A673 (cell line): ENCODE measurements at regions not wholly inside any gene's neighbourhood (a gene's known extent, or its start where the extent isn't known, plus 50 kb on each side); places are given as distances from the start of the nearest gene placed in this dataset.

Experiments
- EZH2 ChIP-seq: fragments of 200-600 bp; sonication (generic); IDR thresholded peaks from 2 replicates; pipeline ENCODE4 v1.6.1; 2017; ENCODE audit warnings: borderline replicate concordance, low read depth, mild to moderate bottlenecking, mixed read lengths, antibody characterized with exemption, low read length; ENCODE audit not compliant: poor library complexity, severe bottlenecking
- TF ChIP-seq, protein P1 (sequence below): fragments of 300-800, 200-600 bp; sonication (generic); conservative IDR thresholded peaks from 2 replicates; pipeline ENCODE4 v1.5.1; 2017; ENCODE audit warnings: low read depth, mild to moderate bottlenecking, antibody characterized with exemption, low read length, moderate library complexity, mixed read lengths

DNA sequence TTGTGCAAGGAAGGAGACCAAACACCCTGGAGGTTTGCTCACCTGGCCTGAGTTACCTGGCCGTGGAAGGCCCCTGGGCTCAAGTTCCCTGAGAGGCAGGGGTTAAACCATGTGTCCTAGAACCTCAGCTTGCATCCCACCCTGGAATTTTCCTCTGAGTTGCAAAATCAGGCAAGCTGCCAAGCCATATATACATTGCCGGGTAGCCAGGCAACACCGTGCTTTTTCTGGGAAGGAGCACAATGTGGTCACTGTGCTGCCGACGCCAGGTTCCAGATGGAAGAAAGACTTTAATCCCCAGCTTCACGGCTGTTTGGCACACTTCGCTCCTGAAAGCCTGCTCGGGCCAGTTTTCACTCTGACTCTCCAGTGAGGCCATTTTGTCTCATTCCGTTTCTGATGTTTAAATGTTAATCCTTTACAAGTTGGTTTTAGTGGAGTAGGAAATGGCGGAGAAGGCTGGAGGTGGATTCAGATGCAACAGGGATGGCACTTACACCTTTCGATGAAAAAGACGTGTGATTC, 60.1 kb upstream of the PEG3 start:
- TF ChIP-seq EZH2: no peak
- TF ChIP-seq, protein P1, sequence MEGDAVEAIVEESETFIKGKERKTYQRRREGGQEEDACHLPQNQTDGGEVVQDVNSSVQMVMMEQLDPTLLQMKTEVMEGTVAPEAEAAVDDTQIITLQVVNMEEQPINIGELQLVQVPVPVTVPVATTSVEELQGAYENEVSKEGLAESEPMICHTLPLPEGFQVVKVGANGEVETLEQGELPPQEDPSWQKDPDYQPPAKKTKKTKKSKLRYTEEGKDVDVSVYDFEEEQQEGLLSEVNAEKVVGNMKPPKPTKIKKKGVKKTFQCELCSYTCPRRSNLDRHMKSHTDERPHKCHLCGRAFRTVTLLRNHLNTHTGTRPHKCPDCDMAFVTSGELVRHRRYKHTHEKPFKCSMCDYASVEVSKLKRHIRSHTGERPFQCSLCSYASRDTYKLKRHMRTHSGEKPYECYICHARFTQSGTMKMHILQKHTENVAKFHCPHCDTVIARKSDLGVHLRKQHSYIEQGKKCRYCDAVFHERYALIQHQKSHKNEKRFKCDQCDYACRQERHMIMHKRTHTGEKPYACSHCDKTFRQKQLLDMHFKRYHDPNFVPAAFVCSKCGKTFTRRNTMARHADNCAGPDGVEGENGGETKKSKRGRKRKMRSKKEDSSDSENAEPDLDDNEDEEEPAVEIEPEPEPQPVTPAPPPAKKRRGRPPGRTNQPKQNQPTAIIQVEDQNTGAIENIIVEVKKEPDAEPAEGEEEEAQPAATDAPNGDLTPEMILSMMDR: no peak
